HG03280 (cell line): ENCODE measurements at regions not wholly inside any gene's neighbourhood (a gene's known extent, or its start where the extent isn't known, plus 50 kb on each side); places are given as distances from the start of the nearest gene placed in this dataset.
A peak's percentile ranks its signal among the peaks of the same experiment; 100 is the strongest.

Experiments
- ATAC-seq: cut with Tn5 transposase; IDR thresholded peaks from one replicate; pipeline ENCODE4 v1.9.1; 2021; ENCODE audit warnings: mild to moderate bottlenecking, moderate library complexity; ENCODE audit not compliant: unreplicated experiment

- no peak for ATAC-seq
These were observed 419.4 kb downstream of the CENPC start for GRCh38 chr4:67125636-67126514.

- ATAC-seq, result no peak
These were observed 420.6 kb downstream of the CENPC start for GRCh38 chr4:67124716-67125115.

DNA sequence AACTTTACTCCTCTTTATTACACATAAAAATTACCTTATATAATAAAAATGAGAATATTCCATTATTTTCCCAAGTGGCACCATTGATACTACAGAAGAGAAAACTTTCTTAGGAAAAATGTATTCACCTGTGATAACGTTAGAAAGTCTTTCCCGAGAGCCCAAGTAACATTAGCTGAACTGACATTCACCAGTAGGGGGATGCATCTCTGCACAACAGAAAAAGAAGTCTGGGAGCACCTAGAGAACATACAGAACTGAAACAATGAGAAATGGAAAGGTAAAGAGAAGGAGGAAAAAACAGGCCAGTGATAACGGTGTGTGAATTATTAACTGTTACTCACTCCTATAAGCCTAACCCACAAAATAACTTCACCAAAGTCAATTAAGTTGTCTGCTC, 423.3 kb downstream of the CENPC start:
- ATAC-seq, result no peak

DNA sequence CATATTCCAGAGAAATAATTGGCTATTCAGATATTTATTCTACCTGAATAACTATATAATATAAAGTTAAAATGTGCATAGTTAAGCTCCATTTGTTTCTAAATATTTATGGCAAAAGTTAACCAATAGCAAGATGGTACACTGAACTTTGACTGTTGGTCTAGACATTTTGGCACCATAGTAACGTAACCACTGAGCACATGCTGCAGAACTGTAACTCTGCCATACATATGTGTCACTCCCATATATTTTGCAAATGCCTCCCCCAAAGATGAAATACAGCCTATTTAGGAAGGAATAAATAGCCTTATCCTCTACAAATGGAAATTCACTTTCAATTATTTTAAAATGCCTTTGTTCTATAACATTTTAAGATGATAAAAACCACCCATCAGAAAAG, 424.9 kb downstream of the CENPC start:
- no peak for ATAC-seq

DNA sequence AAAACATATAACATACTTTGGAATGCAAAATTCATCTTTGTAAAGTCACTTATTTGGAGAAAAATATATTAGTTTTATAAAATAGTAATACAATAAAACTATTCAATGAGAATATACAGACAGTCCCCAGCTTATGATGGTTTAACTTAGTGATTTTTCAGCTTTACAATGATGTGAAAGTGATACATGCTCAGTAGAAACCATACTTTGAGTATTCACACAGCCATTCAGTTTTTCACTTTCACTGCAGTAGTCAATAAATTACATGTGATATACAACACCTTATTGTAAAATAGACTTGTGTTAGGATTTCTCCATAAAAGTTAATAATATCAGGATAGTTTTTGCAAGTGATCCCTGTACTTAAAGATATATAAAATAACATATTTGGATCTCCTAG, 436.0 kb downstream of the CENPC start:
- ATAC-seq, result no peak

DNA sequence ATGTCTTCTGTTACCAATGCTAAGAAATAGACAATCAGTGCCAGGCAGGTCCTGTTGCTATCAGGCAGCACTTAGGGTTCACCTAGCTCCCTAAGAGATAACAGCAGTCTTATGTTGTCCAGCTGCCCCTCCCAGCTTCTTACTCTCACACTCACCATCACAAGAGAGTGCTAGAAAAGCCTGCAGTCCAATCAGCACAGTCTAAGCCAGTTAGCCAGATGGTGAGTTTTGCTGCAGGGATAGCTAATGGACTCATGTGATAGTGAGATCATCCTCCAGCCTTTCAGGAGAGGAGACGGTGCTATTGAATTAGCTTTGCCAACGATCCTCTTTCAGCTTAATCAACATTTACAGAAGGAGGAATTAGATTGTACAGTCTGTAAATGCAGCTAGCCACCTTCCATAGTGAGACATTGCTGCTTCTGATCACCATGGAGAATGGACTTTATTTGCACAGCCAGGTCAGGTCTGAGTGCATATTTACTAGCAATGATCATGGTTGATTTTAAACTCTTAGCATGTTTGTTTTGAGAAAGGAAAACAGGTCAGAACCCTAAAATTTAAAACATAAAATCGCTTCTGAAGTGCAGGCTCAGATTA, 438.3 kb downstream of the CENPC start:
- no peak for ATAC-seq

GRCh38 chr4:67104145-67104544, 441.2 kb downstream of the CENPC start:
- ATAC-seq, result no peak

- no peak for ATAC-seq
These were observed 442.1 kb downstream of the CENPC start for GRCh38 chr4:67103001-67103747.

- no peak for ATAC-seq
These were observed 443.7 kb downstream of the CENPC start for GRCh38 chr4:67101612-67102011.

GRCh38 chr4:67092351-67092750, 453.0 kb downstream of the CENPC start:
- ATAC-seq, result no peak

- no peak for ATAC-seq
These were observed 453.6 kb downstream of the CENPC start for GRCh38 chr4:67091673-67092072.

DNA sequence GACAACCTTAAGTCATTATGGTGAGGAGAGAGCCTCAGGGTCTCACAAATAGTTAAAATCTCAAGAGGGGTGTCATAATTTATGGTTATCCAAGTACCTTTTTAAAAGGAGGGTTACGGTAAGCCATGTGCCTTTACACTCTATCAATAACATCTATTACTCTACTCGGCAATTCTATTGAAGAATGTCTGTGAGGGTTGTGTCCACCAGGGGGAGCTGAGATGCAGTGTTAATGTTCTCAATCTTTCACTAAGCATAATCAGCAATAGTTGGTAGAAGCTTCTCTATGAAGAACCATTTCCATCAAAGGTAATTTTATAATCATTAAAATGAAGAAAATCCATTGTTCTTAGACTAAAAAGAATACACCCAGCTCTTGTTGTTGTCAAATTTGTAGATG, 457.4 kb downstream of the CENPC start:
- peak; percentile 88 for ATAC-seq

DNA sequence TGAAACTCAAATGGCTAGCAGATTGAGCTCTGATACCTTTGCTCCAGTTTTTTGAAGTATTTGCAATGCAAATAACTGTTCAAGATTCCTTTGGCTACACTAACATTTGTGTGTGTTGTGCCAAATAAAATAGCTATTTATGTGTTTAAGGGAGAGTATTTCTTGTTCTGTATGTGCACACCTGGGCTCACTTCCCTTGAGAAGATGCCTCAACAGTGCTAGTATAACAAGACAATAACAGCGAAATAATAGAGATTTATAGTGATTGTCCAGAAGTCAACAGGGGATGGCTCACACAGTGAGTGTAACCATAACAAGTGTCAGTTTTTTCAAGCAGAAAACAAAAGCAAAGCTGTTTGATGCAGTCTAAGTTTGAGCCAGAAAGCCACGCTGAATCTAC, 460.5 kb downstream of the CENPC start:
- ATAC-seq, result no peak

GRCh38 chr4:67083496-67083895, 461.8 kb downstream of the CENPC start:
- ATAC-seq, result no peak

DNA sequence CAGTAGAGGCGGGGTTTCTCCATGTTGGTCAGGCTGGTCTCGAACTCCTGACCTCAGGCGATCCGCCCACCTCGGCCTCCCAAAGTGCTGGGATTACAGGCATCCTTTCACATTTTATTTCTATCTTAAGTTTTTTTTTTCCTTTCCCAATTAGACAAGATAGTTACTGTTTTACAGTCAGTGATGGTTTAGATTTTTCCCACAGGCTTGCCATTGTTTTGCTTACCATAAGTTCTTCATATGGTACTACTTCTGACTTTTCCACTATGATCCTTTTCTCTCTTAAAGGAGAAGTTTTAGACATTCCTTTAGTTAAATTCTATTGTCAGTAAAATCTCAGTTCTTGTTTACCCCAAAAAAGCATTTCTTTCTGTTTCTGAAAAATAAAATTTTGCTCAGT, 462.6 kb downstream of the CENPC start:
- ATAC-seq, result no peak

DNA sequence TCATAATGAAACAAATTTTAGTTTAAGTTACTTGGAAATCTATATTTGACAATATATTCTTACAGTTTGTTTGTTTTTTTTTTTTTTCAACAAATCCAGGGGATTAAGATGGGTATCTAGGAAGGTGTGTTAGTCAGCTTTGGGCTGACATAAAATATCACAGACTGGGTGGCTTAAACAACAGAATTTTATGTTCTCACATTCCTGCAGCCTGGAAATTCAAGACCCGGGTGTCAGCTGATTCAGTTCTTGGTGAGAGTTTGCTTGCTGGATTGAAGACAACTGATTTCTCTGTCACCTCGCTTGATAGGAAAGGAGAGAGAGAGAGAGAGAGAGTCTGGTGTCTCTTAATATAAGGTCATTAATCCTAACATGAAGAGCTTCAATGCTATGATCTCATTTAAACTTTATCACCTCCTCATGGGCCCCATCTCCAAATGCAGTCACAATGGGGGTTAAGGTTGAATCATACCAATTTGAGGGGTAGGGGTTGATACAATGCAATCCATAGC, 465.2 kb downstream of the CENPC start:
- no peak for ATAC-seq

DNA sequence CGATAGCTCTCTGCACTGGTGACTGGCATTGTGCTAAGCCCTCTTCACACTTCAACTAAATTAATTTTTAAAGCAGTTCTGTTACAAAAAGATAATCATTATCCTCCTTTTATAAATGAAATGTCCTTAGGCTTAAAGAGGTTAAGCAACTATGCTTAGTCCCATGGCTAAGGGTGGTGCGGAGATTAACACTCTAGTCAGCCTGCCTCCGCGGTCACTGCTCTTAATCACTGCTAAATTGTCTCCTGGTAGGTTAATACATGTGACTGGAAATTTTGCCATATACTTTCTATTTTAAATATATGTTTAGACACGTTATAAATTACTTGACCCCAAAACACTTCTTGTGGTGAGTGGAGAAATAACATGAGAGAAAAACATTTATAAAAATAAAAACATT, 473.7 kb downstream of the CENPC start:
- ATAC-seq, result no peak

DNA sequence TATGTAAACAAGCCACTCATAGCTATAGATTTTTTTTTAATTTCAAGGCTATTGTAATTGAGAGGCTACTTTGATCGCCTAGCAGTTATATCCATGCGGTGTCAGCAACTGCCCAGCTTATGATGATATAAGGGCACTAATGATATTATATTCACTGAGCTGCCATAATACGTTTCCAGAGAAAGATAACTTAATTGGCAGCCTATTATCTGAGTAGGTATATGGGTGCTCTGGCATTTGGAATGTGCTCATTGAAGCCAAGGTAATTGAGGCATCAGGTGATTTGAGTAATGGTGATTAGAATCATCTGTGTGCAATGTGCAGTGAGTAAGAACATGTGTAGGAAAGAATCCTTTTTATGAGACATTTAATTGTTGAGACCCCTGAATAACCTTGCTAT, 490.0 kb downstream of the CENPC start:
- no peak for ATAC-seq

- ATAC-seq, result no peak
These were observed 490.4 kb downstream of the CENPC start for GRCh38 chr4:67054896-67055295.

GRCh38 chr4:67052814-67053675, 492.3 kb downstream of the CENPC start:
- no peak for ATAC-seq
